ENCODE measurements at regions not wholly inside any gene's neighbourhood (a gene's known extent, or its start where the extent isn't known, plus 50 kb on each side); places are given as distances from the start of the nearest gene placed in this dataset.
"Not testable (repeated sequence)": the region's sequence is repeated elsewhere in the genome, so short reads cannot be mapped to it uniquely, and the experiment has no call there.

- not testable (repeated sequence) for H2BK20ac ChIP-seq (ENCODE audit: low read length); H4K8ac ChIP-seq (ENCODE audit: extremely low read depth, insufficient read depth, low read length); H4K20me1 ChIP-seq (replicated peaks in 1 of 2; ENCODE audit: control insufficient read depth in 1 of 2, insufficient read depth in 2 of 2, low read length in 2 of 2); H2BK5ac ChIP-seq (ENCODE audit: low read depth, low read length); H3K56ac ChIP-seq (replicated peaks; ENCODE audit: insufficient read length, low read depth, low read length); H3K4me1 ChIP-seq (replicated peaks in 1 of 4; ENCODE audit: control insufficient read depth in 3 of 4, insufficient read depth in 4 of 4, low read length in 3 of 4); H3K4me2 ChIP-seq (ENCODE audit: insufficient read depth in 1 of 2, low read depth in 2 of 2, low read length in 2 of 2); H3K79me1 ChIP-seq (ENCODE audit: low read depth, low read length); DNase-seq (ENCODE audit: low read depth in 1 of 2, low spot score in 2 of 2); H3K23me2 ChIP-seq (ENCODE audit: low read depth, low read length); H3K27ac ChIP-seq (ENCODE audit: low read depth, low read length); H4K5ac ChIP-seq (ENCODE audit: insufficient read length, low read depth, low read length); H3K4ac ChIP-seq (replicated peaks; ENCODE audit: insufficient read length, low read depth, low read length); H3K23ac ChIP-seq (ENCODE audit: insufficient read length); H3K9me3 ChIP-seq (ENCODE audit: insufficient read depth in 2 of 2, low read depth in 1 of 2, low read length in 1 of 2); H3K36me3 ChIP-seq (ENCODE audit: control insufficient read depth in 2 of 4, insufficient read depth in 4 of 4, low read length in 3 of 4); H2BK12ac ChIP-seq (ENCODE audit: low read depth, low read length); H3K79me2 ChIP-seq (ENCODE audit: control insufficient read depth in 1 of 2, insufficient read depth in 2 of 2, low read length in 2 of 2); H2AK5ac ChIP-seq (ENCODE audit: low read depth, low read length); H2BK120ac ChIP-seq (replicated peaks; ENCODE audit: low read depth, low read length); H3K27me3 ChIP-seq (replicated peaks in 1 of 4; ENCODE audit: control insufficient read depth in 3 of 4, extremely low read depth in 1 of 4, insufficient read depth in 3 of 4, low read length in 3 of 4); H3K9ac ChIP-seq (replicated peaks in 1 of 4; ENCODE audit: extremely low read depth in 1 of 4, low read depth in 3 of 4, low read length in 3 of 4); H3K14ac ChIP-seq (ENCODE audit: insufficient read length); H3K18ac ChIP-seq (ENCODE audit: extremely low read depth, low read length); H2AFZ ChIP-seq (ENCODE audit: low read length); H2BK15ac ChIP-seq (ENCODE audit: low read length); FAIRE-seq; H4K91ac ChIP-seq (replicated peaks; ENCODE audit: insufficient read length, low read length); H3K4me3 ChIP-seq (ENCODE audit: extremely low read depth in 1 of 4, insufficient read depth in 2 of 4, low read depth in 3 of 4, low read length in 4 of 4)
- ChIA-PET CTCF (ENCODE audit: partially characterized antibody) (interaction anchor here (0.6 to 2.7 kb wide), 5 partner anchors 8 to 603 kb away, joined by 3 to 11 read pairs (median 3); no protein-coding TSS in a partner anchor), POLR2A (ENCODE audit: partially characterized antibody) (interaction anchor here (0.8 kb wide), 1 partner anchor 13 kb away, joined by 3 read pairs; no protein-coding TSS in a partner anchor)
- WGBS, 2 experiments (ENCODE audit: extremely low coverage in 1 of 2, insufficient coverage in 1 of 2, insufficient read length in 1 of 2, insufficient replicate concordance in 2 of 2, low coverage in 1 of 2, low lambda C conversion rate in 2 of 2, missing lambda C conversion rate in 1 of 2): 81% methylated on average over 5 of the region's 5 CpGs; no CpG with 5 or more reads in 1 of the 2 experiments
These were observed 88.5 kb upstream of the DRD5 start for GRCh38 chr4:9692791-9693491.

GRCh38 chr4:9694403-9694802 lies 87.0 kb upstream of the DRD5 start:
- H3K27me3 ChIP-seq (replicated peaks in 1 of 4; ENCODE audit: control insufficient read depth in 3 of 4, extremely low read depth in 1 of 4, insufficient read depth in 3 of 4, low read length in 3 of 4); H4K20me1 ChIP-seq (replicated peaks in 1 of 2; ENCODE audit: control insufficient read depth in 1 of 2, insufficient read depth in 2 of 2, low read length in 2 of 2); H2BK20ac ChIP-seq (ENCODE audit: low read length); H2BK5ac ChIP-seq (ENCODE audit: low read depth, low read length); H2BK120ac ChIP-seq (replicated peaks; ENCODE audit: low read depth, low read length); DNase-seq (ENCODE audit: low read depth in 1 of 2, low spot score in 2 of 2); H3K9me3 ChIP-seq (ENCODE audit: insufficient read depth in 2 of 2, low read depth in 1 of 2, low read length in 1 of 2); H2AFZ ChIP-seq (ENCODE audit: low read length); H3K4me1 ChIP-seq (replicated peaks in 1 of 4; ENCODE audit: control insufficient read depth in 3 of 4, insufficient read depth in 4 of 4, low read length in 3 of 4); H3K9ac ChIP-seq (replicated peaks in 1 of 4; ENCODE audit: extremely low read depth in 1 of 4, low read depth in 3 of 4, low read length in 3 of 4); H3K18ac ChIP-seq (ENCODE audit: extremely low read depth, low read length); H4K8ac ChIP-seq (ENCODE audit: extremely low read depth, insufficient read depth, low read length); H3K23ac ChIP-seq (ENCODE audit: insufficient read length); H3K56ac ChIP-seq (replicated peaks; ENCODE audit: insufficient read length, low read depth, low read length); H3K4me2 ChIP-seq (ENCODE audit: insufficient read depth in 1 of 2, low read depth in 2 of 2, low read length in 2 of 2); H3K4me3 ChIP-seq (ENCODE audit: extremely low read depth in 1 of 4, insufficient read depth in 2 of 4, low read depth in 3 of 4, low read length in 4 of 4); FAIRE-seq; H2AK5ac ChIP-seq (ENCODE audit: low read depth, low read length); H3K79me2 ChIP-seq (ENCODE audit: control insufficient read depth in 1 of 2, insufficient read depth in 2 of 2, low read length in 2 of 2); H3K27ac ChIP-seq (ENCODE audit: low read depth, low read length); H3K23me2 ChIP-seq (ENCODE audit: low read depth, low read length); H3K79me1 ChIP-seq (ENCODE audit: low read depth, low read length); H4K91ac ChIP-seq (replicated peaks; ENCODE audit: insufficient read length, low read length); H2BK12ac ChIP-seq (ENCODE audit: low read depth, low read length); H3K36me3 ChIP-seq (ENCODE audit: control insufficient read depth in 2 of 4, insufficient read depth in 4 of 4, low read length in 3 of 4); H3K4ac ChIP-seq (replicated peaks; ENCODE audit: insufficient read length, low read depth, low read length); H4K5ac ChIP-seq (ENCODE audit: insufficient read length, low read depth, low read length); POLR2A ChIA-PET (ENCODE audit: partially characterized antibody); H3K14ac ChIP-seq (ENCODE audit: insufficient read length); H2BK15ac ChIP-seq (ENCODE audit: low read length): not testable (repeated sequence)
- WGBS, 2 experiments (ENCODE audit: extremely low coverage in 1 of 2, insufficient coverage in 1 of 2, insufficient read length in 1 of 2, insufficient replicate concordance in 2 of 2, low coverage in 1 of 2, low lambda C conversion rate in 2 of 2, missing lambda C conversion rate in 1 of 2): 88% methylated on average over 5 of the region's 7 CpGs; no CpG with 5 or more reads in 1 of the 2 experiments
- CTCF ChIA-PET (ENCODE audit: partially characterized antibody): interaction anchor here (0.5 to 2.1 kb wide), 5 partner anchors 10 to 369 kb away, joined by 3 to 10 read pairs (median 4); no protein-coding TSS in a partner anchor

Data from H1 (cell line).